Loucy (cell line): ENCODE measurements at regions not wholly inside any gene's neighbourhood (a gene's known extent, or its start where the extent isn't known, plus 50 kb on each side); places are given as distances from the start of the nearest gene placed in this dataset.

Source experiments
- H2AFZ ChIP-seq: fragments of 200-600 bp; sonication (generic); 2 replicates; pipeline ENCODE4 v1.6.0; 2016; ENCODE audit warnings: antibody characterized with exemption, mild to moderate bottlenecking, low read length, moderate library complexity
- H3F3A ChIP-seq: fragments of 200-600 bp; 2 replicates; pipeline ENCODE4 v1.6.0; 2016; ENCODE audit warnings: antibody characterized with exemption, low read depth, mild to moderate bottlenecking
- H3K27me3 ChIP-seq: fragments of 200-600 bp; sonication (generic); 2 replicates; pipeline ENCODE4 v1.6.1; 2014; ENCODE audit warnings: low read length, mild to moderate bottlenecking; ENCODE audit not compliant: insufficient read depth, poor library complexity, severe bottlenecking
- H3K36me3 ChIP-seq: fragments of 200-600 bp; sonication (generic); 2 replicates; pipeline ENCODE4 v1.6.1; 2016; ENCODE audit warnings: low read length; ENCODE audit not compliant: insufficient read depth
- H3K4me1 ChIP-seq: fragments of 200-600 bp; sonication (generic); 2 replicates; pipeline ENCODE4 v1.5.1; 2014; ENCODE audit warnings: low read length, mild to moderate bottlenecking; ENCODE audit not compliant: insufficient read depth, poor library complexity, severe bottlenecking
- H3K4me2 ChIP-seq: fragments of 200-600 bp; sonication (generic); 2 replicates; pipeline ENCODE4 v1.6.0; 2014; ENCODE audit warnings: antibody characterized with exemption, low read length, low read depth, mild to moderate bottlenecking; ENCODE audit not compliant: poor library complexity, severe bottlenecking
- H3K4me3 ChIP-seq: fragments of 200-600 bp; sonication (generic); 2 replicates; pipeline ENCODE4 v1.5.1; 2014; ENCODE audit warnings: low read length, mild to moderate bottlenecking, mixed read lengths; ENCODE audit not compliant: poor library complexity, severe bottlenecking
- H3K79me2 ChIP-seq: fragments of 200-600 bp; sonication (generic); 2 replicates; pipeline ENCODE4 v1.6.1; 2014; ENCODE audit warnings: low read length; ENCODE audit not compliant: insufficient read depth
- H3K9ac ChIP-seq: fragments of 200-600 bp; sonication (generic); 2 replicates; pipeline ENCODE4 v1.6.0; 2014; ENCODE audit warnings: mild to moderate bottlenecking, low read depth, low read length, moderate library complexity; ENCODE audit not compliant: poor library complexity, severe bottlenecking
- H3K9me2 ChIP-seq: fragments of 200-600 bp; sonication (generic); replicated peaks from 2 replicates; pipeline ENCODE4 v1.6.1; 2016; ENCODE audit warnings: low read depth, low read length, mixed read lengths
- H3K9me3 ChIP-seq: fragments of 200-600 bp; sonication (generic); 2 replicates; pipeline ENCODE4 v1.6.1; 2014; ENCODE audit warnings: mild to moderate bottlenecking, antibody characterized with exemption, low read length, low read depth; ENCODE audit not compliant: insufficient read depth
- H4K20me1 ChIP-seq: fragments of 200-600 bp; sonication (generic); 2 replicates; pipeline ENCODE4 v1.6.0; 2014; ENCODE audit warnings: antibody characterized with exemption, low read length, mild to moderate bottlenecking; ENCODE audit not compliant: insufficient read depth, poor library complexity, severe bottlenecking
- CTCF ChIP-seq: fragments of 200-600 bp; sonication (generic); conservative IDR thresholded peaks from 2 replicates; pipeline ENCODE4 v1.5.1; 2014; ENCODE audit warnings: mild to moderate bottlenecking, antibody characterized with exemption, low read length
- EZH2phosphoT487 ChIP-seq: fragments of 200-600 bp; IDR thresholded peaks from 2 replicates; pipeline ENCODE4 v1.6.1; 2018; ENCODE audit warnings: antibody characterized with exemption, mild to moderate bottlenecking, moderate library complexity, borderline replicate concordance

DNA sequence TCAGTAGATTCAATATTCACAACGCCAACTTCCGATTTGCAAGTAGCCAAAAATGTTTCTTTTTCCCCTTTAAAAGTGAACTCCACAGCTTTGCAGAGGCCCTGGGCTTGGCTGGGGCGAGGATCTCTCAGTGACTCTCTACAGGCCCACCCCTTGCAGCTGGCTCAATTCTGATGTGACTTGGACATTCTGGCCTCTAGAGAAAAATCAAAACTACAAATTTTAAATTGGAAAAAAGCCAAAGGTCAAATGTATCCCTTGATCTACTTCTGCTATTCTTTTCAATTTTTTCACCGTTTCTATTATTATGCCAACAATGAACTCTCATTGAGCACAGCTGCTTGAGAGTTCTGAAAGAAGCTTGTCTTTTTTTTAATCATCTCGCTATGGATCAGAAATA lies 245.9 kb upstream of the HS3ST5 start:
- TF ChIP-seq CTCF, result no peak

GRCh38 chr6:114586298-114586697 lies 243.5 kb upstream of the HS3ST5 start:
- no peaks in the 10 kb centered on the region for H3F3A ChIP-seq
- 0 out of 2 replicates have a peak, but pooled peaks cover 3% of the 10 kb centered on the region for H3K9me3 ChIP-seq
- no peaks in the 10 kb centered on the region for H3K27me3 ChIP-seq
- H3K4me2 ChIP-seq, result no peak overlapping the region
- no peaks in the 10 kb centered on the region for H3K79me2 ChIP-seq
- no peak overlapping the region for H2AFZ ChIP-seq
- H3K4me1 ChIP-seq, result no peaks in the 10 kb centered on the region
- no peaks in the 10 kb centered on the region for H3K36me3 ChIP-seq
- H3K4me3 ChIP-seq, result no peak overlapping the region
- no peak overlapping the region for H3K9ac ChIP-seq
- no peaks in the 10 kb centered on the region for H3K9me2 ChIP-seq
- H4K20me1 ChIP-seq, result no peaks in the 10 kb centered on the region
- no peak for TF ChIP-seq CTCF
- no peak for TF ChIP-seq EZH2phosphoT487

More for the DNA sequence above, 245.9 kb upstream of the HS3ST5 start:
- Histone ChIP-seq H3K79me2 (no peaks in the 10 kb centered on the region), H3K9me2 (no peaks in the 10 kb centered on the region), H3F3A (no peaks in the 10 kb centered on the region), H3K36me3 (no peaks in the 10 kb centered on the region), H3K4me2 (no peak overlapping the region), H3K9ac (no peak overlapping the region), H2AFZ (no peak overlapping the region), H3K4me1 (no peaks in the 10 kb centered on the region), H3K4me3 (no peak overlapping the region), H3K9me3 (no peaks in the 10 kb centered on the region), H4K20me1 (no peaks in the 10 kb centered on the region), H3K27me3 (no peaks in the 10 kb centered on the region)

- H4K20me1 ChIP-seq, result no peaks in the 10 kb centered on the region
- H3K4me2 ChIP-seq, result no peak overlapping the region
- no peak overlapping the region for H2AFZ ChIP-seq
- TF ChIP-seq CTCF, result no peak
- H3K4me3 ChIP-seq, result no peak overlapping the region
- H3K9me3 ChIP-seq, result 0 out of 2 replicates have a peak, but pooled peaks cover 7% of the 10 kb centered on the region
- no peaks in the 10 kb centered on the region for H3F3A ChIP-seq
- H3K36me3 ChIP-seq, result no peaks in the 10 kb centered on the region
- no peak overlapping the region for H3K9ac ChIP-seq
- H3K79me2 ChIP-seq, result no peaks in the 10 kb centered on the region
- no peaks in the 10 kb centered on the region for H3K4me1 ChIP-seq
- H3K27me3 ChIP-seq, result no peaks in the 10 kb centered on the region
- H3K9me2 ChIP-seq, result no peaks in the 10 kb centered on the region
Measured at GRCh38 chr6:114581293-114581692, 238.5 kb upstream of the HS3ST5 start.
